Stimulated activated CD8-positive, alpha-beta memory T cell treated with anti-CD3 and anti-CD28 coated beads, Interleukin-4, amount 100 ng/mL, for 48 hours (primary cell): ENCODE measurements at regions not wholly inside any gene's neighbourhood (a gene's known extent, or its start where the extent isn't known, plus 50 kb on each side); places are given as distances from the start of the nearest gene placed in this dataset.
A peak's percentile ranks its signal among the peaks of the same experiment; 100 is the strongest.

Experiments
- DNase-seq: peaks from one replicate; pipeline ENCODE4 v3.0.0-alpha.2; 2020

DNA sequence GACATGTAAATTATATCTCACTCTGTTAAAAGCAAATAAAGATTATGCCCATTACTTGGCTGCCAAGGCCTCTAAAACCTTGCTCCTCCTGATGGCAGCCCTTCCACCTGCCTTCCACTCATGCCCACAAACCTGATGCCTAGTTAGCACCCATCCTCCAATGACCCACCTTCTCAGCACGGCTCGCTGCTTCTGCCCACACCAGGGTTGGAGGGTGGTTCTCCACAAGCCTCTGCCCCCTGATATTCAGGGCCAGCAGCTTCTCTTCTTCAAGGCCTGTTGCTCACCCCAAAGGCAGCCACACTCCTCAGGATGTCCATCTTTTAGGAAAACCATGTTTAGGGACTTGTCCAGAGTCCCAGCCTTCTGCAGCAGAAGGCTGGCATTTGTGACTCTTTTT is 263.4 kb upstream of the TLE3 start:
- DNase-seq: peak; percentile 5

DNA sequence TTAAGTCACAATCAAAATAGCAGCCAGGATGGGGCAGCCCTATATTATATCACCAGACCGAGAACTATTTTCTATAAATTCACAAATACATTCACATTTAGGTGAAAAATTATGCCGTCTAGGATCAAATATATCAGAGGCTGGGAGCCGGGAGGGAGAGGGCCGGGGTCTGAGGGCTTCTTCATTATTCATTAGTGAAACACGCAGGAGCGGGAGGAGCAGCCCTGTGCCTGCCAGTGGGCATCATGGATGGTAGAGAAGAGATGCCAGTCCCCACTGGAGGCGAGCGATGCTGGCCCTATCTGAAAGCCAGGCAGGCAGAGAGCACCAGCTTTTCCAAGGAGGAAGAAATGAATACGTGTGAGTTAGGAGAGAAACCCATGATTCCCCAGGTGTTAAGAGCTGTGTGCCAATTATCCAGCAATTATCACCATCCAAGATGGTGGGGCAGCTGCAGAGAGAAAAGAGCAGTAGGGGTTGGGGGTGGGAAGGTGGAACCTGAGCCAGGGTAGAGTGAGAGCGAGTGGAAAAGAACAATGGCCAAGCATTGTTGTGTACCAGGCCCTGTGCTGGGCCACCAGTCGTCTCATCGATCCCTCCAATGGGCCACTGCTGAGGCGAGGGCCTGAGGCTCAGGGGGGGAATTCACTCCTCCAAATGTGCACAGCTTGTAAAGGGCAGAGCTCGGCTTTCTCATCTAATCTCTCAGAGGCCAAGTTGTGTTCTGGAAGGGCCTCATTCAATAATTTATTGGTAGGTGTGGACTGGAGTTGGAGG is 261.3 kb upstream of the TLE3 start:
- DNase-seq: peak; percentile 6

DNA sequence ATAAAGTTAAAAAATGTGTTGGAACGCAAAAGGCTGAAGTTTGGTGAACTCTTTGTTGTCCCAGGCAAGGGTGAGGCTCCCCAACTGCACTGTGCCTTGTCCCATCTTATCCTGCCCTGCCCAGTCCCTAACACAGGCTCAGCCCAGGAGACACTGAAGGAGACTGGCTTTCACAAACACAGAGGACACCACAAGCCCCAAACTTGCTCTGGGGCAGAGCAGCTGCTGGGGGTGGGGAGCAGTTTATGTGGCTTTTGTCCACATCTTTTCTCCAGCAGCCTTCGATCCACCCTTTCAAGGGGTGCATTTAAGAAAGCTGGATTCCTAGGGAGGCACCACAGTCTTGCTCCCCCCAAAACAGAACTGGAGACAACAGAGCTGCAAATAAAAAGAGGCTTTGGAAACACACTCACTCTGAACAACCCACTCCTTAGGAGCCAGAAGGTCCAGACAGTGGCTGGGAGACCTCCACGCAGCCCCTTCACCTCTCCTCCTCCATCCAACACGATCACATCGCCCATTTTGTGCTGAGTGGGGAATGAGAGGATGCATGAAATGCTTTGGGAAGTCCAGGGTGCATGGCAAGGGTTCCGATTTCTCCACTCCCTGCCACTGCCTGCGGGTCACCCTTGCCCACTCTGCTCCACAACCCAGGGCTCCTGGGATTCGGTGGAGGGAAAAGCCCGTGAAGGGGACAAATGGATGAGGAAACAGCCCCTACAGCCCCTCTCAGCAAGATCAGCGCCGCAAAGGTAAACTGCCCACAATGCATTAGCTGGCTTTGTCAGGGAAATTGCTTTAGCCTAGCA is 260.5 kb upstream of the TLE3 start:
- DNase-seq: peak; percentile 10

DNA sequence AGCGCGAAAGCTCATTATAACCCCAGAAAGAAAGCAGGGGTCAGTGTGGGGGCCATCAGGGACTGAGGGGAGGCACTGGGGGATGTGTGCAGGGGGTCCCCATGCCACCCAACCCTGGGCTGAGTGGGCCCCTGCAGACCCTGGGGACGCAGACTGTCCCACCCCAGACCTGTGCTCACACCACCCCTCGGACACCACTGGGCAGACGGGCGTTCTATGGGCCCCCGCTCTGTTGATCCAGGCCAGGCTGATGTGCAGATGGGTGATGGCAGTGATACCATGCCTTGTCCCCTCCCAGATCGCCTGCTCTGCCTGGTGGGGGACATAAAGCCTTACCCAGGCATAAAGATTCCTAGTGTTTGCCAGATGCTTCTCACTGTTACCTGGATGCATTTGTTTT is 259.7 kb upstream of the TLE3 start:
- DNase-seq: peak; percentile 0

DNA sequence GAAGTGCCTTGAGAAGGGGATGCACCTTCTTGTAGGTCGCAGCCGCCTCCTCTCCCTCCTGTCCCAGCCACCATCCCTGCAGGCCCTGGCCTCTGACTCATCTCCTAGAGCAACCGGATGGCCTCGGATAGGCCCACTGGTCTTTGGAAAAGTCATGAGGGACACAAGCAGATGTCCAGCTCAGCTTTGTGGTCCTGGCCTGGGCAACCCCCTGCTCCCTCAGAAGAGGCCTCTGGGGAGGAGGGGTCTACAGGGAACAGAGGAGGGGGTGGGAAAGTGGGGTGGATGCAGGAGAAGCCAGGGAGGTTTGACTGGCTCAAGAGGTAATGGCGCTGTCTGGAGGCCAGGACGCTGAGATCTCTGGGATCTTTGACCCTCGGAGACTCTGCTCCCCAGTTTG is 259.2 kb upstream of the TLE3 start:
- DNase-seq: peak; percentile 10

DNA sequence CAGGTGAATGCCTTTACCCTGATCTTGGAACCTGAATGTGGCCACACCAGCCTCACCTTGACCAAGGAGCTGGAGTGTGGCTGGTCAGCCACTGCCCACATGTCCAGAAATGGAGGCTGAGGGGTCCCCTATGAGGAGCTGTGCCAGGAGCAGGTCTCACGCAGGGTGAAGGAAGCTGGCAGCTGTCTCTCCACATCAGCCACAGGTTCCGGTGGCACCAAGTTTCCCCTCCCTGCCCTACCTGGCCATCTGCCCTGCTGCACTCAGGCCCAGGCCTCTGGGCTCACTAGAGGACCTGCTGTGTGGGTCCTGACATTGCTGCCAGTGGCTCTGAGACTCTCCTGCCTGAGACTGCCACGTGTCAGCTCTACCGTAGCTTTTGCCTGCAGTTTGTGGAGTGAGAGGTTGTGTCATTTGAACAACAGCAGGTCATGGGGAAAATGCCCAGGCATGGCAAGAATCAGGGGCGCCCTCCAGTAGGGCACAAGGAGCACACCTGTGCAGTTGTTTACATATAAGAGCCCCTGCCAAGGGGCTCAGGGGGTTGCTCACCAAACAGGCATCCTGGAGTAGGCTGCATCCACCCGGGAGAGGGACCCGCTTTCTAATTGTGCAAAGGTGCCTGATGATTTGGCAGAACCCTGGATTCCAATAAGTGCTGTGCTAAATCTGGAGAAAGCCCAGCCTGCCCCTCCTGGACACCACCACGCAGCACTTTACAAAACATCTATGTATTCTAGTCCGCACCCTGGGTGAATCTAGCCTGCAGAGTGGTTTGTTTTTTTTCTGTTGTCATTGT is 258.5 kb upstream of the TLE3 start:
- DNase-seq: peak; percentile 15

DNA sequence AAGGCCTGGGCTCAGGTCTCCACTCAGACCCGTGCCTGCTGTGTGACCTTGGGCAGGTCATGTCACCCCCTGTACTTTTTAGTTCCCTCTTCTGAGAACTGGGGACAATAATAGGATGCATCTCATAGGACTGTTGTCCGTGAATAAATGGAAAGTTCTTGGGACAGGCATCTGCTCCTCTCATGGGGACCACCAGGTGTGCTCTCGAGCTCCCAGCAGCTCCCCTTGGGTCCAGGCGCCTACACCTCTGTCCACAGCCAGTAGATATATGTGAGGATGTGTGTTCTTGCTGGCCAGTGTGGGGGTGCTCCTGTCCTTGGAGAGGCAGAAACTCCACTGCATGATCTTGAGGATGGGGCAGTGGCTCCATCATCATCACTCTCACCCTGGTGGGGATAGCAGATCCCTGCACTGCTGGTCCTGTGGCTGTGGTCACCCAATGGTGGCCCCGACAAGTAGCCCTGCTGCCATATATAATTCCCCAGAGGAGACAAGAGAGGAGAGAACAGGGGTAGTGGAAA is 257.6 kb upstream of the TLE3 start:
- peak; percentile 8 for DNase-seq

DNA sequence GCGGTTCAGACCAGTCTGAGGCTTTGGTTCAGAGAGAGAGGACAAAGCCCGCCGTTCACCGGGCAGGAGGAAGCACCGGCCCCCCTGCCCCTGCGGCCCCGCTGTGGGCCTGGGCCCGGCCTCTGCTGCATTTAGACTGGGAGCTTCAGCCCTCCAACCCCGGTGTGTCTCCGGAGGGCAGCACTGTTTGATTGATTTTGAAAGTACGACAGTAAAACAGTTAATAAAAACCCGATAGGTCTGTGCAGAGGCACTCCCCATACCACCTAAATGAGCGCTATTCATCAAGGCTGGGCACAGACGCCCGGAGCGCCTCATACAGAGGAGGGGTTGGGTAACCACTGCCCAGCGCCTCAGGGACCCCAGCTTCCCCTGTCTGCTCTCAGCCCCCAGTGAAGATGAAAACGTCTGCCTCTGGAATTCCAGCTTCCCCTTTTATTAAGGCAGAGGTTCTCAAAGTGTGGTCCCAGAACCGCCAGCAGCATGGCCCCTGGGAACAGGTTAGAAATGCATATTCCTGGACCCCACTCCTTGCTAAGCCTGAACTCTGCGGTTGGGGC is 256.7 kb upstream of the TLE3 start:
- DNase-seq: no peak

DNA sequence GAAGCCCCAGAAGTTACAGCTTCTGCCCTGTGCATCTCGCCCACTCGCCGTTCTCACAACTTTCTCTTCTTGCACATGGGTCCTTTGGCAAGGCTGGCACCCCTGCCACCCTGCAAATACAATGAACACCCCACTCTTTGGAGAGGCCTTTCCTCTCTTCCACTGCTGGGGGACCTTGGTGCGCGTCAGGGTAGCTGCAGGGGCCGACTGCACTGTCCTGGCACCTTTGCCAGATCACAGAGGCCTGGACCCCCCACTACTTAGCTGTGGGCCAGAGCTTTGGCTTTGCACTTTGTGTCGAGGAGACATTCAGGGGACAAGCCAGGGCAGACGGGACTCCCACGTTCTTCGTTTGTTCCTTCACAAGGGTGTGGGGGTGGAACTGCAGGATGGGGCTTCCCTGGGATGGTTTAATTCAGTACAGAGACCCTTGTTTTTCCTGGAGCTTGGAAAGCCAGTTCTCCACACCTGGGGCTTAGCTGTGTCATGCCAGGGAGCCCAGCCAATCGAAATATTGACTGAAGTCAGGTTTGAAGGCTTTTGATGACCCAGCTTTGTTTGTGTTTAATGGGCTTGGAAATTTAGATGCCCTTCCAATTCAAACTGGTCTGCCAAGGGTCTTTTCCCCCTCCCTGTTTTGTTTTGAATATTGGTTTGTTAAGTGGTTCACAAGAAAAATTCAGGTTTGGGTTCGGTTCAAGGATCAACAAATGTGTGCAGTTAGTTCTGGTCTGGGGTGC is 256.1 kb upstream of the TLE3 start:
- no peak for DNase-seq

DNA sequence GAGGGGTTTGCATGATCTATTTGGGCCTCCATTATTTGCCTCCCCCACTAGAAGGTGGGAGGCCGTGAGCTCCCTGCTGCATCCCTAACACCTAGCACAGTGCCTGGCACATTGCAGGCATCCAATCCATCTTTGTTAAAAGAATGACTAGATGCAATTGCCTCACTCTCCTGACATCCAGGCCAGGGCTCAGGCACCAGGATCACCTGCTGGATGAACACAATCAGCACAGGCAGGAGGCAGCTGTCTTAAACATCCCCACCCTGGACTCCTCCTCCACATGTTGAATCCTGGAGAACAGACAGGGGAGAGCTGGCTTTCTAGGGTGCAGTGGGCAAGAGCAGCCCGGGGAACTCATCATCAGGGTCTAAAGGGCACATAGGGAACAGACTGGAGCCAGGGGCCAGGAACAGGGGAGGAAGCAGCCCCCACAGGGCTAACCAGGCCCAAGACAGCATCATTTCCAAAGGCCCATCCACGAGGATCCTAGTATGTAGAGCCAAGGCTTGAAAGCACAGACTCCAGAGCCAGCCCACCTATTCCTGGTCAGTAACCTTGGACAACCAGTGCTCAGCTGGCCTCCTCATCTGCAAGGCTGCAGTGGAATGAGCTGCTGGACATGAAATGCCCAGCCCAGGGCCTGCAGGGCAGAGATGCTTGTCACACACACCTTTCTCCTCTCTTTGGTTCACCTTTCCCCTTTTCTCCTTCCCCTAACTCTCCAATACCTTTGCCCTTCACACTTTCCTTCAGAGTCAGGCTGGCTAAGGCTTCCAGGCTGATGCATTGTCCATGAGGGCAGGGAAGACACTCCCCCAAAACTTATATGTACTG is 254.4 kb upstream of the TLE3 start:
- no peak for DNase-seq

DNA sequence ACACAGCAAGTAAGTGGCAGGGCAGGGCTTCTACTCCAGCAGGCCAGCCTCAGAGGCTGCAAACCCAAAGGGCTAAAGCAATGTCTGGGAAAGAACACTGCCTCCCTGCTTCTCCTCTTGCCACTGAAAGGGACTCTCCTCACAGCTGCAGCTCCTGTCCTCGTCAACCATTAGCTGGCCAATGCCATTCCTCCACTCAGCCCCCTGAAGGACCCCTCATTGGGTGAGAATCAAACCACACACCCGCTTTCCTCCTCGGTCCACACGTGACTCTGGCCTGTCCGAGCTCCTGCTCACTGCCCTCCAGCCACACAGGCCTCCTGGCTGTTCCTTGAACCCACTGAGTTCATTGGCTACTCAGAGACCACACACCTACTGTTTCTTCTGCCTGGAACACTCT is 253.7 kb upstream of the TLE3 start:
- DNase-seq: no peak

DNA sequence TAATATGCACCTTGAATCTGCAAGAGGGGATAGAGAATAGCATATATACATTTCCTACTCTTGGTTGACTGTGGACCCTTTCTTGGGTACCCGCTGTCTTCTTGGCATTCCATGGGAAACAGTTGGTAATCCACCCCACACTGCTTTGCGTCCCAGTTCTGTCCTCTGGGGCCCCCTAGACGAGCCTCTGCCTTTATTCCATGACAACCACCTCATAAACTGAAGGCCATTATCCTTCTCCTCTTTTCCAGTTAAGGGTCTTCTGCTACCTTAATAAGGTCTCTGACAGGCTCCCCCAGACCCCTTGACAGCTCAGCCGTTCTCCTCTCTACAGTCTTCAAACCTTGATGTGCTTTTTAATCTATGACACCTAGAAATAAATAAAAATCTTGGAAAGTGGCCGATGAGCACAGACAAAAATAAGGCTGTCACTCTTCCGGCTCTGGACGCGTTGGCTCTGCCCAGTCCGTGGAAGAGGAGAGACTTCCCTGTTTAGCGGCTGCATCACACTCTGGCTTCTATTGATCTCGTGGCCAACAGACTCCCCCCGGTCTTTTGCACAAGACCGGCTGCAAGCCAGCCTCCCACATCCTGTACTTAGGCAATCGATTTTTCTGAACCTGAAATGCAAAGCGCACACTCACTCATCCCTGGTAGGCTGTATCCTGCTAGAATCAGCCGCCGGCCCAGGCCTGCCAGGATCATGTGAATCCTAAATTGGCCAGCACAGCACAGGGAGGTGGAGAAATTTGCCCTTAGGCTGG is 251.0 kb upstream of the TLE3 start:
- no peak for DNase-seq

DNA sequence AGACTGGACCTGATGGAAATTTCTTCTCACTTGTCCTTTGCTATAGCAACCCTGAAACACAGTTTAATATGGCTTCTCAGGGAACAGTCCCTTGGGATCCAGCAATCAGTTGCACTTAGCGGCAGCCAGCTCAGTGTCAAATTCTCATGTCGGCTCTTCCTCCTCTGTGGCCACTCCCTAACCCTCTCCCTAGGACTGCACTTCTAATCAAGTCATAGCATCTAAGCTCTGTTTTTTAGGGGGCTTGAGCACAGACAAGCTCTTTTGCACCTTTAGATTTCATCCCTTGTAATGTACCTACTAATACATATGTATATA is 250.5 kb upstream of the TLE3 start:
- no peak for DNase-seq

DNA sequence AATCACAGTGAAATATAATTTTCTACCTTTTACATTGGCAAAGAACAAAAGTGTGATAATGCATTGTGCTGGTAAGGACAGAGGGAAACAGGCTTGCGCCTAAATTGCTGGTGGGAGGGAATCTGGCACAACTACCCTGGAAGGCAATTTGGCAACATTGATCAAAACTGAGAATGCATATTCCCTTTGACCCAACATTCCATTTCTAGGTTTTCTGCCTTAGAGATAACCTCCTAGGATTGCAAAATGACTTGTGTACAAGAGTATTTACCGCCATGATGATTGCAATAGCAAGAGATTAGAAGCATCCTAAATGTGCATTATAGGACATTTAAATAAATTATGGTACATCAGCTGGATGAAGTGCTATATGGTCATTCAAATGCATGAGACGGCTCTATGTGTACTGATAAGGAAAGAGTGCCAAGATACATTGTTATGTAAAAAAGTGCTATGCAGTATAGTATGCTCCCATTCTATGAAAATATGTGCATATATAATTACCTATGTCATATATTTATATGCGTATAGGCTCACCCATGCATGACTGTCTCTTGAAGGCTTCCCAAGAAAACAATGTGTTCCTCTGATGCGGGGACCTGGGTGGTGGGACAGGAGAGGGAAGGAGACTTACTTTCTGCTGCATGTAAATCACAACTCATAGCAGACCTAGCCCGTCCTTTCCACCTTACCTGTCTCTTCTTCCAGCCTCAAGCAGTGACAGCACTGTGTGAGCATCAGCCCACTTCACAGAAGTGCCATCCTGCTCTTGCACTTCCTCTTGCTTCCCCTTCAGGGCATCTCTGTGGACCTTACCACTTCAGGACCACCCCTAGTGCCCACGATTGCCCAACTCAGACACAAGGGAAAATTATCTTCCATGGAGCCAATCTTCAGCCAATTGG is 249.9 kb upstream of the TLE3 start:
- DNase-seq: no peak

DNA sequence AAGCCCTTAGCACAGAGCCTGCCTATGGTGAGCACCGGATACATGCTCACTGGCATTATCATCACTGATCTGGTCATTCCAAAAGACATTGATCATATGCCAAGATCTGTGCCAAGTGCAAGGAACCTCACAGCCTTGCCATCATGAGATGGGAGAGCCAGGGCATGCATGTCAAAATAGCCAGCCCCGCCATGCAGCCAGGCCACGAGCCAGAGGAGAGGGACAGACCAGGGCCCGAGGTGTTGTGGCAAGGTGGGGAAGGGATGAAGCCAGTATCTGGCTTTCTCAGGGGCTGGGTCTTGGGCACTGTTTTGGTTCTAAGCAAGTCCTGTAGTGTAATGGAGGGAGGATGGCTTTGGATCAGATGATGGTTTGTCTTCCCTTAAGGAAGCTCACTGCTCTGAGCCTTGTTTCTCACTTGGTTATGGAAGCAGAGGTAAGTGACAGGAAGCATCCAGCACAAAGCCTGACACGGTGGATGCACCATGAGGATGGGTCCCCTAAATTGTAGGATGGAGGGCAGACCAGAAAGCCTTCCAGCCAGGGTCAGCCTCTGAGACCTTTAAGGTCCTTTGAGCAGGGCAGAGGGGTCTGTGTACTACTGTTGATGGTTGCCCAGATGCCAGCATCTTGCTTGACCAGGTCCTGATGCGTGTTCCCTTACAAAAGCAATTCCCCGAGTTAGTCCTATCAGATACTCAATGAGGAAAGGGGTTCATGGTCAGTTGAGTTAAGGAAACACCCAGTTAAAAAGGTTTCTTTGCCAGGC is 247.7 kb upstream of the TLE3 start:
- DNase-seq: no peak

DNA sequence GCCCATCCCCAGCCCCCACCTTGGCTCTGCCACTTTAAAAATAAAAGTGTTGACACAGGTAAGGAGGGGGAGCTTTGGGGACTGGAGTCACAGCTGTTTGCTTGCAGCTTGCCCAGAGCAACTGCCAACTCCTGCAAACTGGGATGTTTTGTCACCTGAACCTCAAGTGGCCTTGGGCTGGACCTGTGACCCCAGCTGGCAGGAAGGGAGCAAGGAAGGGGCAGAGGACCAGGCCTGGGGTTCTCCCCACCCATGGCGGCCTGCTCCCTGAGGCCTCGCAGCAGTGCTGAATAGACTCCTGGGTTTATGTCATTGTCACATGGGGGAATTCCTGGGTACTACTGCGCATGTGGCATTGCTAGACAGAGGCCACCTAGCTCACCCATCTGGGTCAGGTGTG is 246.9 kb upstream of the TLE3 start:
- DNase-seq: no peak

DNA sequence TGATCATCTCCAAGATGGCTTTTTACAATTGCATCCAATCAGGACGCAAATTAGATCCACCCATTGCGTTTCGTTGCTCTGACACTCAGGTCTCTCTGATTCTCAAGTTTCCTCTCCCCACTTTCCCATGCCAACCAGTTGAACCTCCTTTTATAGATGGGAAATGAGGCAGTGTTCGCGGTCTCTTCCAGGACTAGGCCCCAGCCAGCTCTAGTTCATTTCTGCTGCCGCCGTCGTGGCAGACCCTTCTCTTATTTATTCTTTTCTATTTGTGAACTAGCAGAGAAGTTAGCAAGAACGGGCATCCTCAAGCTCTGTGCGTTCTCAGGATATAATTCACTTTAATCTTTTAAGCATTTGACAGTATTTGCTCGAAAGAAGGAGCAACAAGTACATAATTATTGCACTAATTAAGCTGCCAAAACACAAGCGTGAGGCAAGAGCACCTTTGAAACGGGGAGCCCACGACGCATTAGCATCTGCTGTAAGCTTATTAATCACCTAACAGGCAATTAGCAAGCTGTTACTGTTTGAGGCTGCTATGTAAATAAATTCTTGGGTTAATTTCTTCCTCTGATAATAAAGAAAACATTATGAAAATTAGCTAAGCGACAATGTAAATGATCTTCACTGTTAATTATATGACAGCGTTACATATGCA is 246.4 kb upstream of the TLE3 start:
- DNase-seq: no peak
